ENCODE measurements at regions not wholly inside any gene's neighbourhood (a gene's known extent, or its start where the extent isn't known, plus 50 kb on each side); places are given as distances from the start of the nearest gene placed in this dataset.
A peak's percentile ranks its signal among the peaks of the same experiment; 100 is the strongest.

DNA sequence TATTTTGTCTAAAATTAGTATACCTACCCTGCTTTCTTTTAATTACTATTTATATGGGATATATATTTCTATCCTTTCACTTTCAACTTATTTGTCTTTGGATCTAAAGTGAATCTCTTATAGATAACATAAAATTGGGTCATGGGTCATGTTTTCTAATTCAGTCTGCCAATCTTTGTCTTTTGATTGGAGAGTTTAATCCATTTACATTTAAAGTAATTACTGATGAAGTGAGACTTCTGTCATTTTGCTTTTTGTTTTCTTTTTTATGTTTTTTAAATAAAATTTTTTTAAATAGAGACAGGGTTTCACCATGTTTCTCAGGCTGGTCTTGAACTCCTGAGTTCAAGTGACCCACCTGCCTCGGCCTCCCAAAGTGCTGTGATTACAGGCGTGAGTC is 50.5 kb upstream of the PRDM1 start:
- no peak for DNase-seq

DNA sequence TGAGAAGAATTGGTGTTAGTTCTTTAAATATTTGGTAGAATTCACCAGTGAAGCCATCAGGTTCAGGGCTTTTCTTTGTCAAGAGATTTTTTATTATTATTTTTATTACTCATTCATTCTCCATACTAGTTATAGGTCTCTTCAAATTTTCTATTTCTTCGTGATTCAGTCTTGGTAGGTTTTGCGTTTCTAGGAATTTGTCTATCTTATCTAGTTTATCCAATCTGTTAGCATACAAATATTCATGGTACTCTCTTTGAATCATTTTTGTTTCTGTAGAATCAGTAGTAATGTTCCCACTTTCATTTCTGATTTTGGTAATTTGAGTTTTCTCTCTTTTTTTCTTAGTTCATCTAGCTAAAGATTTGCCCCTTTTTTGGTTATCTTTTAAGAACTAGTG is 52.3 kb upstream of the PRDM1 start:
- DNase-seq, result no peak

DNA sequence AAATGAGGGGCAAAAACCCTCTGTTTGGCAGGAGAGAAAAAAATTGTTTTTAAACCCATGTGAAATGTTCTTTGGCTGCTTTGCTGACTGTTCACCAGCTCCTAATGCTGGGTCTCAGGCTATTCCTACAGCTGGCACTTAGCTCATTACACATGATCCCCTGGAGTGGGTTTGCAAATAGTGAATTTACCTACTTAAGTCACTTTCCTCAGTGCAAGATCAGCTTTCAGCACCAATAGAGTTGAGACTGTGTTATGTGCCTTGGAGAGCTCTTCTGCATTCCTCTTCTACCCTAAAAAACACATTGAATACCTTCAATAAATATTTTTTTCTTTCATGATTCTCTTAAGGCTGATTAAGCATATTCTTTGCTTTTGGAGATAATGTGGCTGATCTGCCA is 58.4 kb upstream of the PRDM1 start:
- DNase-seq, result no peak

DNA sequence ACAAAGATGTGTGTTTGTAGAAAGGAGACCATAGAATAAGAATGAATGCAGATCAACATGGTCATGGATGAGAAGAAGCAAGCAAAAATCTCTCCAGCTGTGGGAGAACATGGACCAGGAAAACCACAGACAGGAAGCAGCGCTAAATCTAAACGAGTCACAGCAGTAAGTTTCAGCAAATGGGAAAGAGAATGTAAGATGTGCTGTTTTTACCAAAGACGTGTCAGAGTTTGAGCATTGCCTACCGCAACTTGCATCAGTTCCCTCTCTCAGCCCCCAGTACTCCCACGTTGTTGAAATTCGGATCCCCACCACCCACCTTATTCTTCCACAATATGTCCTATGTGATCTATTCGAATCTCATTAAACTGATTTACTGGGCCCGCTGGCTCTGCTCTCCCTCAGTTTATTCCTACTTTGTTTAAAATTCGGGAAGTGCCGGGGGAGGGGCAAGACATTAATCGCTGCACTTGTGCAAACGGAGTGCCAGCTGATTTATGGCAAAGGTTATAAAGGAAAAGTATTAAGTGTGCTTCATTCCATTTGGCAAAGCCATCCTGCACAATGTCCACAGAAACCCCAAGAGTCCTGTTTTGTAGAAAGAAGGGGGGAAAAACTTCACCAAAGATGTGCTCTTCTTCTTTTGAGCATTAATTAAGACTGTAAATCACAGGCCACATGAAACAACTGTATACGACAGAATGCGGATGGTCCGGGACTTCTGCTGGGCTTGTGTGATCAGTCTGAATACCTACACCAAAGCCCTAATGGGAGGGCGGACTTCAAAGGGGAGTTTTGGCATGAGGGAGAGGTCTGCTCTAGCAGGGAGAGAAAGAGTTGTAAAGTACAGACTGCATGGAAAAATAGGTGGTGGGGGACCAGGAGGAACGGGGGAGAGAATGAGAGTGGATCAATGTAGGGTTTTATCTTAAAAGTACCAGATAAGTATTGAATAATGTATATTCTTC is 59.1 kb upstream of the PRDM1 start:
- no peak for DNase-seq

DNA sequence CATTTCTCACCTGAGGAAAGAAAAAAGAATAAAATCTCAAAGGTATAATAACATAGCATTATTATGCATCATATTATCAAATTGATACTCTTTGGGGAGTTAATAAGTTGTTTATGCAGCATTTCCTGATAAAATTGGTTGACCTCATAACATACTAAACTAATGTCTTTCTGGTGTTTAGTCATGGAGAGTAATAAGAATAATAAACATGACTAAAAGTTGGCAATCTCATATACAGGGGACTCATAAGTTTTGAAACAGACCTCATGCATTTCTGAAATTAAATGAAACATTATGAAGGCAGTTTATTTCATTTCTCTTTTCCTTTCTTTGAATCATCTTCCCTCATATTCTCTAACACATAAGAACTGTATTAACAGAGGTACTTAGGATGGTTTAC is 60.5 kb upstream of the PRDM1 start:
- DNase-seq, result no peak

DNA sequence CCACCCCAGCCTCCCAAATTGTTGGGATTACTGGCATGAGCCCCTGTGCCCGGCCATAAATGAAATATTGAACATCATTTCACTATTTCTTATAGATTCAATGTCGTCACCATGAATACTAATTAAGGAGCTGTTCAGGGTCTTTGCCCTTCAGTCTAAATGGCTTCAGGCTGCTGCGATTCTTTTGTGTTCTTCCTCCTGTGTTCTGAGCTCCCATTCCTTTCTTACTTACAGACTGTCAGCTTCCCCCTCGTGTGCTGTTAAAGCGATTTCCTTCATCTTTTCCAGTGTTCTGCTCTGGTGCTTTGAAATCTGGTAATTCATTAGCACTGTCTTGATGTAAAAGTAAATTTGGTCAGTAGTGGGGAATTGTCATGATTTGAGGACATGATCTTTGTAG is 63.3 kb upstream of the PRDM1 start:
- DNase-seq, result no peak

DNA sequence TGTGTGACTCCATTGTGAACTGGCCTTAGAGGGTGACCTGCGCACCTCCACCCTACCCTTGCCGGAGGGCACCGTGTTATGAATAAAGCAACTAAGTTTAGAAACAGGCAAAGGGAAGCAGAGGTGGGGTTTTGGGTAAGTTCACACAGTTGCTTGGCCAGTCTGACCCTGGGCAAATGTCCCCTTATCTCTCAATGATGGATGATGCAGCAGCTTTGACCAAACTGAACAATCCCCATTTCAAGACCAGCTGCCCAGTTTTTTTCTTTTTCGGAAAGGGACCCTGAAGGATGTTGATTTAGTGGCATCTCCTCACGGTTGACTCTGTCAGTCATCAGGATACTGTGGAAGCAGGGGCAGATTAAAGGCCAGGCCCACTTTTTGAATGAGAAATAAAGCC is 68.7 kb upstream of the PRDM1 start:
- DNase-seq, result no peak

DNA sequence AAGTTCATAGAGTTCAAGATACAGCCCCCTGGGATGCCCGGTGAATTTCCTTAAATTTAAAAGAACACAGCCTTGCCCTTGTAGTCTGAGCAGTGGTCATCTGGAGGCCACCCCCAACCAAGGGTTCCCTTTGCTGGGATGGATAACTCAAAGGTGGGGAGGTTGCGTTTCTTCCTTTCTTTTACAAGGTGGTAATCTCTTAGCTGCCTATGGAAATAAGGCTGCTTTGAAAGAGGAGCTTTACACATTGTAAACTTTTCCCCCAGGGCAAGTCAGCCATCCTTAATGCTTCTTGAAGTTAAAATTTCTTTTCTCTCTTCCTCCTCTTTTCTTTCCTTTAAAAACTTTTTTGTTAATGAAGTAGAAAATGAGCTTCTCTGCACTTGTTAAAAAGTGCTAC is 71.2 kb upstream of the PRDM1 start:
- no peak for DNase-seq

DNA sequence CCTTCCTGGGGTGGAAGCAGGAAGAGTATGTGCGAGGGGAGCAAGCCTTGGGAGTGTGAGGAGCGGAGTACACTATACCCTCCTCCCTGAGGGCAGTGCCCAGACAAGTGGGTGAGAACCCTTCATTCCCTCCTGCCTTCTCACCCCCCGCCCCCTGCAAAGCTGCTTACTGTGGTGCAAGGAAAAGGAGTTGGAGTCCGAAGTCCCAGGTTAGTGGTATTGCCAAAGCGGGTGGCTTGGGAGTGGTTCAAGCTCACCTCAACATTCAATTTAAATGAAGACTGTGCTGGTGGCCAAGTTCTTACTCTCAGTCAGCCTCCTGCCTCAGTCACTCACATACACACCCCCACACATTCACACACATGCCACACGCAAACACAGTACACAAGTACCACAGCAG is 74.7 kb upstream of the PRDM1 start:
- DNase-seq, result no peak

DNA sequence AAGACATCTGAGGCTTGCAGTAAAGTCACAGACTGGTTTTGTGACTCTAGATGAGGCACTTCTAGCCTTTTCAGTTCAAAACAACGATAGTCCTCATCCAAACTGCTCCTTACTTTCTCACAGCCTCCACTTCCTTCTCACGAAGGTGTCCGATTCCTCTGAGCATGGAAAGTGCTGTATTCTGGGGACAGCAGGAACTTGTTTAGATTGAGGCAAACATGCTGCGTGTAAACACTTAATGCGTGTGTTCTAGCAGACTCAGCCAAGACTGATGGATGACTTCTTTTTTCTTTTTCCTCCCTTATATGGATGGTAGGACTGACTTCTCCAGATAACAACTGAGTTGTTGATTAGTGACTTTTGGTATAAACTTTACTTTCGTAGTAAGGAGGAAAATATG is 80.2 kb upstream of the PRDM1 start:
- DNase-seq, result no peak

DNA sequence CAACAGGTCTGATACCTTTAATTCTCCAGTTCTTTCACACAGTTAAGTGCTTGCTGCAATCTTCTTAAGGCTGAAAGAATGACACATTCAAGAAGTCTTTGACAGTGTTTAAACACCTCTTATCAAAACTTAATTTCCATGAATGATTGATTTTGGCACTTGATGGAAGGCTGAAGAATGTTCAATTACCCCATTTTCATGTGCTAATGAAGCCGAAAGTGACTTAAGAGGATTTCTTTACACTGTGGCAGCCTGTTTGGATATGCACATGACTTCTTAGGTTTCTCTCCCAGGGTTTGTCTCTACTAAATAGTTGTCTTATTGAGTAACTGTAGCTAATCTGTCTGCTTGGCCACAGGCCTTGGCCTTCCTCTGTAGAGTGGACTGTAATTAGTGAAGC is 81.1 kb upstream of the PRDM1 start:
- DNase-seq, result no peak

DNA sequence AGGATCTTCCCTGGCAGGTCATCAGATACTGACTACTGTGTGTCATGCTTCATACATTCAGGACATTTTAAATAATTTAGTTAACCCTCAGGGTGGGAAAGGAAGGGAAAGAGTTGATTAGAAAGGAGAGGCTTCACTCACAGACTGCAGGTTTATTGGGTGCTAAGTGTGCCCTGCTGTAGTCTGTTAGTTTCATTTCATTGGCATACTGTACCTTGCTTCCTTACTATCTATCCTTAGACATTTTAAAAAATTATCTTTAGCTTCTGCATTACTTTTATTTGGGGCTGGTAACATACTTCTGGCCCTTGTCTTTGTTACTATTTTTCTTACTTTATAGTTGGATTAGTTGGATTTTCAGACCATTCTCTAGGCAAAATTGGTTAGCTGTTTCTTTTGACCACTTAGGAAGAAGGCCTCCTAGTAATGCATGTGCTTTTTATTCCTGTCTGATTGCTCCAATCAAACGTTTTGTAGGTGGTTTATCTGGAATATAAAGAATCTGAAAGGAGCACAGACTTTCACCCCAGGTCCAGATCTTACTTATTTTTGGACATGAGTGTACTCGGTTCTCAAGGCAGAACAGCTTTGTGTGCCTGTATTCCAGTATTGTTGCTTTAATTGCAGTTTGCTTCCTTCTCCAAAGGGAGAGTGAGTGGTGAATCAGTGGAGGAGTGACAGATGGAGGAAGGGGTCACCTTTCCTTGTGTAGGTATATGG is 82.7 kb upstream of the PRDM1 start:
- DNase-seq, result no peak

DNA sequence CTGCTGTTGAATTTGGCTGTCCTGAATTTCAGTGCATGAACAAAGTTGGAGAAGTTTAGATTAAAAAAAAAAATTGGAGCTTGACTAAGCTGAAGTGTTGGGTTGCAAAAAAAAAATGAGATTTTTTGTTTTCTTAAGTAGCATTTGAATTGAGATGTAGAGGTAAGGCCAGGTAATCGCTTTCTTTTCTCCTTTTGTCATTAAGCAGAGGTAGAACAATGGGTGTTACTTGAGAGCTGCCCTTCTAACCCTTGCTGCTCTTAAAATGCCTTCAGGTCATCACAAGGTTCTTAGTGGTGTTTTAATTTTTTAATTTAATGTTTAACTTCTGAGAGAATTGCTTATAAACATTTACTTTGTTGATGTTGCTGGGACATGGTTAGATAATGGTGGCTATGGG is 84.1 kb upstream of the PRDM1 start:
- DNase-seq, result no peak

DNA sequence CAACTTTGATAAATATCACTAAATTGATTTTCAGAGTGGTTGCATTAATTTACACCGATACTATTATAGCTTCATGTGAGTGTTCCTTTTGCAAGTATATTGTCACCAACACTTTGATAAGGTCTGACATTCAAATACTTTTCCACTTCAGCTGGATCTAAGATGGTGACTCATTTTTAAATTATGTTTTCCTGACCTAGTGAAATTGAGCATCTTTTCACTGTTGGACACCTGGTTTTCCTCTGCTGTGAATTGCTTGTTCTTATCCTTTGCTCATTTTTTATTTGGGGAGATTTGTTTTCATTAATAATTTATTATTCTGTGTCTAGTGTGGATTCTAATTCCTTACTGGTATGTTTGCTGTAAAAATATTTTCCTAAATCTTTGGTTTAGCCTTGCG is 85.2 kb upstream of the PRDM1 start:
- DNase-seq, result no peak

DNA sequence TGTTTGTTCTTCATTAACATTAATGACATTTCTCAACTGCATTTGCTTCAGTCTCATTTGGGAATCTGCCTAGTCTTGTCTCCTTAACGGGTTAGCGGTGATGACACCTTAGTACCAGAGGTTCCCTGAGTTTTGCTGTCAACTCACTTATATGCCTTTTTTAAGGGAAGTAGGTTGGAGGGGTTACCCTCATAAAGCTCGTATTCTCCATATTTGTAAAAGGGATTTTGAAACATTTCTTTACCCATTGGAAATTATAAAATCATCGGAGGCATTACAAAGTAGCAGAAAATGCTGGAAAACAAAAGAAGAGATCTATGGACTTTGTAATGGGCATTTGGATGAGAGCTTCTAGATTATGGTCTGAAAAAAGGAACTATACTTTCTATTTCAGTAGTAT is 88.7 kb upstream of the PRDM1 start:
- DNase-seq, result no peak

DNA sequence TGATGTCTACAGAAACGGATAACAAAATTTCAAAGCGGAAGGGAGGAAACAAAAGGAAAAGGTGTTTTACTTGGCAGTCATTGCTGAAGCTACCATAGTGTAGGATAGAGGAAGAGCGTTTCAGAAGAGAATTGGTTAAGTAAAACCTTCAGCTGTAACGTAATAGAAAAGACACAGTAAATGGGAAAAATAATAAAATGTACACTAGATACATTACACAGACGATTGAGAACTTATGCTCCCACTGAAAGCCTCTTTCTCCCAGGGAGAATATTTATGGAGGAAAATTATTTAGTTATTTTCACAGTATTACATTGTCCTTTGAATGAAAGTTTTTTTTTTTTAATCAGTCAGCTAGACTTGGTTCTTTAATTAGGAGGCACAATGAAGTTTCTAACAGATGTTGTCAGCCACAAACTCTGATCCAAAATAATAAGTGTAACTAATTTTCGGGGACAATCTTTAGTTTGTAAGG is 90.7 kb upstream of the PRDM1 start:
- no peak for DNase-seq

DNA sequence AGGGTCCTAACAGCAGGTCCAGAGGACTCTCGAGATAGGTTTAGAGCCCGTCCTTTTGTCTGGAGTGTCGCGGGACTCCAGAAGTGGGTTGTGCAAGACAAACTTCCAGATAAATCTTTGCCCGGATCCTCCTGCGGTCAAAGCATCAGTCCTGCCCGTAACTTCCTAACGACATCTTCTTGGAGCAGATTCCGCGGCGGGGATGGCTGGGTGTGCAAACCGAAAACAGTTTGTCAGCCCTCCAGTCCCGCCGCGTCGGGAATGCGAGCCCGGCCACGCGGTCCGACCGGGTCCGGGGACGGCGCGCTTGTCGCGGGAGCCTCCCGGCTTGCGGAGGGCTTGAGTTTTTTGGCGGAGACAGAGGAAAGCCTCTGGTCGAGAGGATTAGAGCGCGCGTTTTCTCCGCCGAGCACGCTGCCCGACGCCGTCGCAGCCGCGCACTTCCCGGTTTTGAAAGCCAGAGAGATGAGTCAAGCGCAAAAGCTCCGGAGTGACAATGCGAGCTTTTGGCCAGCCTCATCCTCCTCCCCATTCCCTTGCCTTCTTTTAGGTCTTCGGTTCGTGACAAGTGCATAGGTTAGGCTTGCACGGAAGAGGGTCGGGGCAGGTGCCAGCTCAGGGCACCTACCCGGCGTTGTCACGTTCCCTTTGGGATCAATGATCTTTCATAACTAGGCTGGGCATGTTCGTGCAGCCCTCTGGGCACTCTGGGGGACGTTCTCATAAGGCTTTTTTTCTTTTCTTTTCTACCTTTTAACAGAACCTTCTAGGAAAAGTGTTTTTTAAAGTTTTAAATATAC is 91.3 kb upstream of the PRDM1 start:
- DNase-seq, result no peak

DNA sequence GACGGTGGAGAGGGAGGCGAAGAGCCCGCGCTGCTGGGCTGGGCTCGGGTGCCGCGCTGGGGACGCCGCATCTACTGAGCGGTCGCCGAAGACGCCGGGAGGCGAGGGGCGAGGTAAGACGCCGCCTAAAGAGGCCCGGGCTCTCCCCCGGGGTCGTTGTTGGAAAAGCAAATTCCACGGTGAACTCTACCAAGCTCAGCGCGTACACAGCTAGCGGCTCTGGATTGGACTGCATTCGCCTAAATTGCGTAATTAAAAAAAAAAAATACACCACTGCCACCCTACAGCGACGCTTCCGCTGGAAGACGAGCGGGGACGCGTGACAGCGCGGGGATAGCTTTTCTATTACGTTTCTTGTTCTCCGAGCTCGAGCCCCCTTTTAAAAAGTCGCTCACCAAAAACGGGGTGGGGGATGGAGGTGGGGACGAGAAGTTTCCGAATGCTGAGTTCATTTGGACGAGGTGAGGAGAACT is 92.0 kb upstream of the PRDM1 start:
- no peak for DNase-seq

DNA sequence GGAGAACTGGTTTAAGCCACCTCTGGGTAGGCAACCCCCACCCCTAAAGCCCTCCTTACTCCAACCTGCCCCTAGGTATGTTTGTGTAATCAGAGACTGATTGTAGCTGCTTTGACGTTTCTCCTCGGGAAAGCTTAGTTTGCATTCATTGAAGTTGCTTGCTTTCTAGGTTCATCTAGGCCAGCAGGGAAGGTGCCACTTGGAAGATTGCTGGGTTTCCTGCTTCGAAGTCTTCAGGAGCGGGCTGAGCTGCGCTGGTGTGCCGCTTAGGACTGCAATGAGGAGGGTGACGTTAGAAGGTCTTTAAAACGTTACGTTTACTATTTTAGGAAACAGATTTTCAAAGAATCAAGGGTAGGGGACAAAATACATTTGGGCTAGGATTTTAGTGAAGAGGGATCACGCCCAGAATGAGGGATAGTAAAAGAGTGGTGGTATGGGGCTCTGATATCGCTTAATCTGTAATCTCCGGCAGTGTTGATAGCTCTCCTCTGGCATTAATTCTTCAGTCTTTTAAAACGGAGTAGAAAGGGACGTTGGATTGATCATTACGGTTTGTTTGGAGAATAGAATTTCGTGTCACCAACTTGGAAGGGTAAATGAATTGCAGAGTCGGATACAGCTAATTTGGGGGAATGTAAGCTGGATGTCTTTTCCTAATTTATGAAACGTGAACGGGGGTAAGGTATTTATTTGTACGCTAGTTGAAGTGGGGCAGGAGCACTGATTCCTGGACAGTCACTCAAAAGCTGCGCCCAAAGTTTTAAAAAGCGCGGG is 92.6 kb upstream of the PRDM1 start:
- DNase-seq, result no peak

DNA sequence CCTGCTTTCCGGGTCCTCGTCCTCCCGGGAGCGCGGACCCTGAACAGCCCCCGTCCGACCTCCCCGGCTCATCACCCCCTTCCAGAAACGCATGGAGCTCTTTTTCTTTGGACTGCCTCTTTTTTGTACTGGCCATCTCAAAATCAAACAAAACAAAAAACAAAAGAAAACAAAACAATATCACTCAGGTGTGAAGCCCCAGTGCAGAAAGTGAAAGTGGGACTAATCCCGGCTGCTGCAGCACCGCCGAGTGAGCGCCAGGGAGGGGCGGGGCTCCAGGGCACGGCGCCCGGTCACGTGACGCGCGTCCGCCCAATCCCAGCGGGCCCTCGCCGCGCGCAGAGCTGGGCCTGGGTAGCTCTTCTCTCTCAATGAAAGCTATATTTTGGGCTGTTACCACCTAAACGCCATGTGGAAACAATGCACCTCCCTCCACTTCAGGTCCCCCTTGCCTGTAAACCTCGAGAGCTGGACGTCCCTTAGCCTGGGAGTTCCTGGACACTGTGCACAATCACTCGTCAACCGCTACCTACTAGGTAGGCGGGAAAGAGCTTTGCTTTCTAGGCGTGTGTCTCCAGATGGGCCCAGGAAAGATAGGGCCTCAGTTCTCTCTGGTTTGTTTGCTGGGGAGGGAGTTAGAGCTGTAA is 93.7 kb upstream of the PRDM1 start:
- peak; percentile 57 for DNase-seq

DNA sequence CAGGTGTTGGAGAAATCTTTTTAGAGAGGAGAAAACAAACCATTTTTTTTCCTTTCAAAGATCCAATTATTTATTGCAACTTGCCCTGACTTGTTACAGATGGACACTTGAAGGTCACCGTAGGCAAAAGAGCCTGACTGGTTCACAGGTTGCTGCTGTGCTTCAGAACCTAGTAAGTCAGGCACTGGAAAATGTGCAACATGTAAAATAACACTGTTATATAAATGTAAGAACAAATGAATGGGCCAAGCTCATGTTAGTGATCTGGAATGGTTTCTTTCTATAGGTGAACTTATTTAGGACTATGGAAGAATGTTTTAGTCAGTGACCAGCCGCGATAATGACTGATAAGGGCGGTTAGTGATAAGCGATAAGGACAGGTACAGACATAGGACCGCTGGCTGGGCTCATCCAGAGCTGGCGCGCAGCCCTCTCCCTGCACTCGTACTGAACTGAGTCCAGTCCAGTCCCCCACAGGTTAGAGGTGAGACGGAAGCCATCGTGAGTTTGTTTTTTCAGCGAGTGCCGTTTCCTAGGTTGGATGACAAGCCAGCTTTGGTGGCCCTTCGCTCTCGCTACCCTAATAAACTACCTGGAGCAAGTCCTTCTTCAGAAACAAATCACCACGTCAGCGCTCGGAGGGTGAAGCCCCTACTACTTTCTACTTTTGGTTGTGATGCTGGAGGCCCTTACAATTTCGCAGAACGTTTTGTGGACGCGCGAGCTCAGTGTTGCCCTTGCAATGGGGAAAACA is 94.4 kb upstream of the PRDM1 start:
- DNase-seq, result no peak
